Erythroblast (primary cell): ENCODE measurements at regions not wholly inside any gene's neighbourhood (a gene's known extent, or its start where the extent isn't known, plus 50 kb on each side); places are given as distances from the start of the nearest gene placed in this dataset.

Experiments used
- GATA1 ChIP-seq: IDR thresholded peaks from 2 replicates; pipeline ENCODE4 v1.6.1; 2011; ENCODE audit warnings: low read depth, mild to moderate bottlenecking, control low read depth, low read length, moderate library complexity
- POLR2A ChIP-seq: IDR thresholded peaks from 2 replicates; pipeline ENCODE4 v1.6.1; 2011; ENCODE audit warnings: mild to moderate bottlenecking, low read length

- TF ChIP-seq POLR2A (no peak), GATA1 (no peak)
Measured at GRCh38 chr5:35533156-35533555, 84.5 kb upstream of the SPEF2 start.
